Stimulated activated CD4-positive, alpha-beta T cell treated with anti-CD3 and anti-CD28 coated beads, TNF-alpha, amount 100 ng/mL, for 48 hours (primary cell): ENCODE measurements at regions not wholly inside any gene's neighbourhood (a gene's known extent, or its start where the extent isn't known, plus 50 kb on each side); places are given as distances from the start of the nearest gene placed in this dataset.

ENCODE experiments used
- DNase-seq, 3 donors: peaks; one replicate each; pipeline ENCODE4 v3.0.0-alpha.2; 2020; ENCODE audit warnings: low read depth in 3 of 3

DNA sequence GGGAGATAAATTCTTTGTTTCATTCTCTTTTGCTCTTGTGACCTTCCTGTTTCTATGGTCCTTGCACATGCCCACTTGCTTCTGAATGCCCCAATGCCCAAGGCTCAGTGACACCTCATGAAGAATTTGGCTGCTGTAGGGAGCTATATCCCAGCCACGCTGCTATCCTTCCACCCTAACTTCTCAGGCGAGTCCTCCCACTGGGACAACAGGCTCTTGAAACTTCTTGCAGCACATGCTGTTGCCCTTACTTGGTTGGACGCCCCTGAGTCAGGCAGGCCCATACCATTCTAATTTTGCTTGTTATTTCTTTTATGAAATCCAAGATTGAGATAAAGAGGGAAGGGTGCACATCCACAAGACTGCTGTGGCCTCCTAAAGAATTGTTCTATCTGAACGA, 57.6 kb upstream of the BLID start:
- no peak for DNase-seq

DNA sequence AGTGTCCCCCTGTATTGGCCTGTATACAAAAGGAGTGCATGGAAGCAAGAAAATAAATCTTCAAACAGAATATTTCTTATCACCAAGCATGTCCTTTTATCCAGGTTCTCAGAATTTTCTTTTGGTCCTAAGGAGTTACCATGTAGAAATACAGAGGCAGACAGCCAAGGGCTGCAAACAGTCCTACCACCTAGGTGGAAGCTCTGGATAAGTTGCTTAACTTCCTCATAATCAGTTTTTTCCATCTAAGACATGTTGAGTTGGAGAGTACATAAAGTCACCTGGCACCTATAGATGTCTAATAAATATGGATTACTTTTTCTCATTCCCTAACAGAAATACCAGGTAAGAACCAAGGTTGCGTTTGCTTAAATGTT, 57.0 kb upstream of the BLID start:
- no peak for DNase-seq

DNA sequence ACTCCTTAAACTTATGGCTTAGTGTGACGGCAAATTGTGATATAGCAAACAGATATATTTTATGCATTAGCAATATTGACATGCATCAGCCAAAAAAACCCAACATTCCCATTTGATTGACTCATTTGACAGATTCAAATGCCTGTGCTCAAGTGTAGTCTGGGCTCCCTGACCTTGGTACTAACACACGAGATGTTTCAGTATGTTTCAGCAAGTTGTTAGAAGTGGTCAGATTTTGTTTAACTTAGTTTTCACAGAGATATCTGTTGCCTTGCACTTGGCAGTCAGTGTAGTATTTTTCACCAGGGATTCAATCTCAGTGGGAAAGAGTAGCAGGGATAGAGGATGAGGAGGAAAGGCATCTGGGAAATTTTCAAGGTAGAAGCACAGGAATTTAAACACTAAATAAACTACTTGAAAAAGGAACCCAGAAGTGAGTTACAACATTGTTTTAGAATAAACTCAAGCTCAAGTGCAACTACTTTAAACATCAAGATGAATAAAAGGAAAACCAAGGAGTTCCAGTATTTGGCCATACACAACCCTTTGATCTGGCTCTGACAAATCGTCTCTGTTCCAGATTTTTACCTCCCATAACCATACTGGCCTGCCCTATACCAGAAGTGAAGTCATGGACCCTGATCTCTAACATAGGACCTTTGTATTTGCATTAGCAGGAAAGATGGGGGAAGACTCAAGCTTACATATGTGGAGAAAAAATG, 56.5 kb upstream of the BLID start:
- DNase-seq: no peak

DNA sequence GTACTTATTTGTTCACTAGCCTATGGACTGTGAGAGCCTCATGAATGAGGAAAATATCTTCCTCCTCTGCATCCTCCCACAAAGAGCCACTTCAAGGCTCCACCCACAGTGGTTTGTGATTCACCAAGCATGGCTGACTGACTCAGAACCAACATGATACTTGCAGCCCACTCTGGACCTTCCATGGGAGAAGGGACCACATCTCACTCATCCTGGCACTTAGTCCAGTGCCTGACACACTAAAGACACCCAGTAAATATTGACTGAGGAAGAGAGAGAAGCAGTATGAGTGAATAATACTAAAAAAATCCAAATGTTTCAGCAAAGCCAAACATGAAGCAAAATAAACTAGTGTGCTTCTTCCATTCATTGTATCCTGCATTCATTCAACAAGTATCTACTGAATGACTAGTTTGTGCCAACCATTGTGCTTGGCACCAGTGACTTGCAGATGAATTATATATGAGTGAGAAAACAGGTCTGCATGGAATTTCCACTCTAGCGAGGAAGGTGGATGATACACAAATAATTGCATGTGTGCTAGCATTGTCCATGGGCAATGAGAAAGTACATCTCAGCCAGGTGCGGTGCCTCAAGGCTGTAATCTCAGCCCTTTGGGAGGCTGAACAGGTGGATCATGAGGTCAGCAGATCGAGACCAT, 54.9 kb upstream of the BLID start:
- DNase-seq: no peak

DNA sequence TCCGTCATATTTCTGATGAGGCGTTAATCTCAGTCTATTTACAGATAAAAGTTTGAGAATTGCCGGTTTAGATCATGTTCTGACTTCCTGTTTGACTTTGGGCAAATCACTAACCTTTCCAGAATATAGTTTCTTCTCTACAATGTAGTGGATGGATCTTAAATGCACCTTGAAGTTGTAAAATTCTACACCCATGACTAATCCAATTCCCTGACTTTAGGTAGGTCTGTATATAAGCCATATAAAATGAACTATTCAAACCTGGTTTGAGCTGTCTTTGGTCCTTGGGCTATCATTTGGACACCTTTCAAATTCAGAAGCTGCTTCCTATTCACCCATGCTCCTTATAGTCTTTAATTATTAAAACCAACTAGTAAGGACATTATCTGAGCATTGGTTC, 52.2 kb upstream of the BLID start:
- no peak for DNase-seq

DNA sequence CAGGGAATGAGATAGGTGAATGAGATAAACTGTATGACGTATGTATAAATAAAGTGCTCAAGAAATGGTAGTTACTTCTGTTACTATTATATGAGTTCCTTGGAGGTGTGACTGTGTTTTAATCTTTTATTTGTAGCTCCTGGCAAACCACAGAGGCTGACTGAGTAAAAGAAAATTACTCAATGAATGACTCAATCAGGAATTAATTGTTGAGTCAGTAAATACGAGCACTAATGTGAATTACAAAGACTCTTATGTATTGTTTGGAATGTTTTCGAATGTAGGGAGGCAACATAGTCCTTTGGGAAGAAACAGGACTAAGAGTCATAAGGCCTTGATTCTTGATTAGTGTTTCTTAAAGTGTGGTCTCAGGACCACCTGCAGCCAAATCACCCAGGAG, 51.1 kb upstream of the BLID start:
- DNase-seq: no peak

DNA sequence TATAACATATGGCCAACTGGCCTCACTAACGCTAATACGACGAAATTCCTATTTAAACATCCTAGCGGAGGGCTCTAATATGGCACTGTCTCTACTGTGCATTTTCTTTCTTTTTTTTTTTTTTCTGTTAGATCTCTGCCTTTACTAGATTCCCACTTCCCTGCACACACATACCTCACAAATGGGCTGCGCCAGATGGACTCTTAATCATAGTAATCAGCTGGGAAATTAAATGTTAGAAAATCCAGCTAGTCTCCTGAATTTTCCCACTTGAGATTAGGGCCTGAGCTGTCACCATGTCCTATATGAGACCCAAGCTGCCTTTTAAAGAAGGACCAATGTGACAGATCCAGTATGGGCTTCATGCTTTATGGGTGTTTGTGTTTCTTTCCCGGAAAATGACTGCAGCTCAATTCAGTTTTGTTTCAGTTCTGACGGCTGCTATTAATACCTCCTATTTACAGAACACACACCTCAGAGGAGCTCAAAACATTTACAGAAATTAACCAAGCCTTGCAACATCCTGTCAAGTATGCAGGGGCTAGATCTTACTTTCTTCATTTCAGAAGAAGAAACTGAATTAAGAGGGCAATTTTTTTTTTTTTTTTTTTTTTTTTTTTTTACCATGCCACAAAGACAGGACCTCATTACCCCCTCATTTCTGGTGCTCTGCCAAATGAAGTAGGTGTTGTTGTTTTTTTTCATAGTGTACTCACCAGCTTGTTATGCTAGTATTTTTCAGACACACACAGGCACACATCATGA, 49.8 kb upstream of the BLID start:
- DNase-seq: no peak
